SU-DHL-6 (cell line): ENCODE measurements at regions not wholly inside any gene's neighbourhood (a gene's known extent, or its start where the extent isn't known, plus 50 kb on each side); places are given as distances from the start of the nearest gene placed in this dataset.

Experiments
- CTCF ChIP-seq: fragments of 200-600 bp; sonication (generic); IDR thresholded peaks from one replicate; pipeline ENCODE4 v1.5.1; 2017; ENCODE audit warnings: antibody characterized with exemption, mild to moderate bottlenecking, low read length, moderate library complexity; ENCODE audit not compliant: insufficient read depth, poor library complexity, severe bottlenecking
- EZH2phosphoT487 ChIP-seq: fragments of 200-600 bp; sonication (generic), shearing (Covaris generic); conservative IDR thresholded peaks from 2 replicates; pipeline ENCODE4 v1.6.1; 2018; ENCODE audit warnings: mild to moderate bottlenecking, antibody characterized with exemption, low read length, moderate library complexity, mixed read lengths

- TF ChIP-seq CTCF (no peak), EZH2phosphoT487 (no peak)
Observed at GRCh38 chr1:213643360-213643759, 344.4 kb upstream of the PROX1 start.
